Fibroblast of lung (primary cell): ENCODE measurements at regions not wholly inside any gene's neighbourhood (a gene's known extent, or its start where the extent isn't known, plus 50 kb on each side); places are given as distances from the start of the nearest gene placed in this dataset.

Experiments
- DNase-seq, 2 donors: peaks; one replicate each; pipeline versions ENCODE4 v3.0.0 to v3.0.0-alpha.2; 2010; ENCODE audit warnings: low read depth in 2 of 2
- H2AFZ ChIP-seq: 2 replicates; pipeline ENCODE4 v1.5.1; 2012; ENCODE audit warnings: low read length, control low read depth, inconsistent platforms
- H3K27ac ChIP-seq: 2 replicates; pipeline ENCODE4 v1.5.1; 2011; ENCODE audit warnings: low read length, control low read depth; ENCODE audit not compliant: insufficient read depth
- H3K27me3 ChIP-seq: 2 replicates; pipeline ENCODE4 v1.5.1; 2011; ENCODE audit warnings: mild to moderate bottlenecking, low read length; ENCODE audit not compliant: control insufficient read depth, insufficient read depth
- H3K36me3 ChIP-seq: 2 replicates; pipeline ENCODE4 v1.5.1; 2011; ENCODE audit warnings: low read length; ENCODE audit not compliant: control insufficient read depth, insufficient read depth
- H3K4me1 ChIP-seq: 2 replicates; pipeline ENCODE4 v1.5.1; 2011; ENCODE audit warnings: low read length; ENCODE audit not compliant: control insufficient read depth, insufficient read depth; ENCODE audit errors: extremely low read depth
- H3K4me2 ChIP-seq: 2 replicates; pipeline ENCODE4 v1.5.1; 2011; ENCODE audit warnings: low read length, control low read depth; ENCODE audit not compliant: insufficient read depth; ENCODE audit errors: extremely low read depth
- H3K4me3 ChIP-seq, 4 experiments: fragments of 200-600 bp in 1 of 4; sonication (generic) in 1 of 4; replicated peaks in 1 of 4; 2 replicates each; pipeline ENCODE4 v1.5.1; 2011 to 2016; ENCODE audit warnings: low read length in 4 of 4, low read depth in 3 of 4, mild to moderate bottlenecking in 3 of 4, control low read depth in 2 of 4, inconsistent platforms in 1 of 4, mixed read lengths in 1 of 4; ENCODE audit not compliant: insufficient read depth in 1 of 4; ENCODE audit errors: control extremely low read depth in 1 of 4
- H3K79me2 ChIP-seq: 2 replicates; pipeline ENCODE4 v1.5.1; 2012; ENCODE audit warnings: mild to moderate bottlenecking, low read length, inconsistent platforms; ENCODE audit not compliant: control insufficient read depth, insufficient read depth
- H3K9ac ChIP-seq: 2 replicates; pipeline ENCODE4 v1.5.1; 2011; ENCODE audit warnings: mild to moderate bottlenecking, low read length, control low read depth; ENCODE audit not compliant: insufficient read depth
- H3K9me3 ChIP-seq: 2 replicates; pipeline ENCODE4 v1.5.1; 2012; ENCODE audit warnings: low read depth, low read length; ENCODE audit not compliant: control insufficient read depth, insufficient read depth
- H4K20me1 ChIP-seq: 2 replicates; pipeline ENCODE4 v1.5.1; 2011; ENCODE audit warnings: low read length; ENCODE audit not compliant: control insufficient read depth, insufficient read depth; ENCODE audit errors: extremely low read depth
- CTCF ChIP-seq, 2 donors: IDR thresholded peaks in 1 of 2; conservative IDR thresholded peaks in 1 of 2; 1 replicate in 1 of 2; 2 replicates in 1 of 2; pipeline ENCODE4 v1.5.1; 2011 to 2012; ENCODE audit warnings: low read length in 2 of 2, control low read depth in 1 of 2, inconsistent platforms in 1 of 2, low read depth in 1 of 2, mild to moderate bottlenecking in 1 of 2
- EZH2 ChIP-seq: IDR thresholded peaks from 2 replicates; pipeline ENCODE4 v1.5.1; 2012; ENCODE audit warnings: low read length, control low read depth, mild to moderate bottlenecking; ENCODE audit errors: missing control alignments

GRCh38 chr6:19613678-19614077 is 223.5 kb upstream of the ID4 start:
- H3K79me2 ChIP-seq: no peaks in the 10 kb centered on the region
- no peak overlapping the region for H3K4me3 ChIP-seq
- H3K4me1 ChIP-seq: no peaks in the 10 kb centered on the region
- H3K9ac ChIP-seq: no peak overlapping the region
- no peaks in the 10 kb centered on the region for H3K9me3 ChIP-seq
- no peak overlapping the region for H2AFZ ChIP-seq
- H3K4me2 ChIP-seq: no peak overlapping the region
- no peaks in the 10 kb centered on the region for H4K20me1 ChIP-seq
- H3K27ac ChIP-seq: no peak overlapping the region
- no peaks in the 10 kb centered on the region for H3K36me3 ChIP-seq
- H3K27me3 ChIP-seq: no peaks in the 10 kb centered on the region
- TF ChIP-seq EZH2: no peak
- no peak for DNase-seq

GRCh38 chr6:19616022-19616421 is 221.1 kb upstream of the ID4 start:
- Histone ChIP-seq H3K79me2 (no peaks in the 10 kb centered on the region), H2AFZ (no peak overlapping the region), H3K4me2 (no peak overlapping the region), H3K4me1 (no peaks in the 10 kb centered on the region), H3K36me3 (no peaks in the 10 kb centered on the region), H3K9ac (no peak overlapping the region), H3K27me3 (no peaks in the 10 kb centered on the region), H3K4me3 (no peak overlapping the region), H3K9me3 (no peaks in the 10 kb centered on the region), H3K27ac (no peak overlapping the region), H4K20me1 (no peaks in the 10 kb centered on the region)
- TF ChIP-seq CTCF (conservative IDR thresholded peaks at IDR 0.05 in 1 of 2, IDR thresholded peaks at IDR 0.05 in 1 of 2; ENCODE audit: low read depth in 1 of 2, low read length in 2 of 2) (no peak), EZH2 (no peak)
- DNase-seq: no peak

- Histone ChIP-seq H3K4me3 (no peak overlapping the region), H3K4me2 (no peak overlapping the region), H2AFZ (no peak overlapping the region), H3K9ac (no peak overlapping the region), H3K27ac (no peak overlapping the region), H3K36me3 (no peaks in the 10 kb centered on the region), H3K4me1 (no peaks in the 10 kb centered on the region), H3K9me3 (no peaks in the 10 kb centered on the region), H3K79me2 (no peaks in the 10 kb centered on the region), H3K27me3 (no peaks in the 10 kb centered on the region), H4K20me1 (no peaks in the 10 kb centered on the region)
- no peak for DNase-seq
- no peak for TF ChIP-seq EZH2
- TF ChIP-seq CTCF (conservative IDR thresholded peaks at IDR 0.05 in 1 of 2, IDR thresholded peaks at IDR 0.05 in 1 of 2; ENCODE audit: low read depth in 1 of 2, low read length in 2 of 2): no peak
These were observed 204.9 kb upstream of the ID4 start for GRCh38 chr6:19632230-19632629.
